ENCODE measurements at regions not wholly inside any gene's neighbourhood (a gene's known extent, or its start where the extent isn't known, plus 50 kb on each side); places are given as distances from the start of the nearest gene placed in this dataset.

- H3K4me3 ChIP-seq (ENCODE audit: low read depth in 1 of 3, low read length in 3 of 3) = no peak overlapping the region
- WGBS, 3 donors = 44 to 50% (median 47%) methylated on average over 1 of the region's 1 CpG
- FAIRE-seq (no peak), DNase-seq (no peak)
- no peaks in the 10 kb centered on the region for H3K4me1 ChIP-seq (ENCODE audit: control insufficient read depth in 3 of 3, insufficient read depth in 2 of 3, low read depth in 1 of 3, low read length in 2 of 3)
- peaks cover 0 to 6% of the 10 kb centered on the region in 2 donors for H3K9me3 ChIP-seq (ENCODE audit: control insufficient read depth in 2 of 2, insufficient read depth in 1 of 2, low read depth in 1 of 2, low read length in 1 of 2)
- H3K27ac ChIP-seq (ENCODE audit: low read depth in 1 of 3, low read length in 2 of 3) = no peak overlapping the region
- no peaks in the 10 kb centered on the region for H3K27me3 ChIP-seq (ENCODE audit: control insufficient read depth in 3 of 3, insufficient read depth in 3 of 3, low read length in 3 of 3)
- no peaks in the 10 kb centered on the region for H3K36me3 ChIP-seq (ENCODE audit: control insufficient read depth in 3 of 3, insufficient read depth in 2 of 3, low read depth in 1 of 3, low read length in 3 of 3)
Measured at GRCh38 chr13:70457474-70457873, 349.2 kb upstream of the KLHL1 start.

GRCh38 chr13:70448820-70449219, 340.6 kb upstream of the KLHL1 start:
- Histone ChIP-seq H3K9me3 (ENCODE audit: control insufficient read depth in 2 of 2, insufficient read depth in 1 of 2, low read depth in 1 of 2, low read length in 1 of 2) (no peaks in the 10 kb centered on the region), H3K27me3 (ENCODE audit: control insufficient read depth in 3 of 3, insufficient read depth in 3 of 3, low read length in 3 of 3) (no peaks in the 10 kb centered on the region), H3K4me3 (ENCODE audit: low read depth in 1 of 3, low read length in 3 of 3) (no peak overlapping the region), H3K4me1 (ENCODE audit: control insufficient read depth in 3 of 3, insufficient read depth in 2 of 3, low read depth in 1 of 3, low read length in 2 of 3) (no peaks in the 10 kb centered on the region), H3K27ac (ENCODE audit: low read depth in 1 of 3, low read length in 2 of 3) (no peak overlapping the region), H3K36me3 (ENCODE audit: control insufficient read depth in 3 of 3, insufficient read depth in 2 of 3, low read depth in 1 of 3, low read length in 3 of 3) (no peaks in the 10 kb centered on the region)
- DNase-seq (no peak), FAIRE-seq (no peak)
- WGBS, 3 donors = 82 to 91% (median 85%) methylated on average over 2 of the region's 2 CpGs

GRCh38 chr13:70432276-70432805, 324.1 kb upstream of the KLHL1 start:
- Histone ChIP-seq H3K27ac (ENCODE audit: low read depth in 1 of 3, low read length in 2 of 3) (no peak overlapping the region), H3K36me3 (ENCODE audit: control insufficient read depth in 3 of 3, insufficient read depth in 2 of 3, low read depth in 1 of 3, low read length in 3 of 3) (no peaks in the 10 kb centered on the region), H3K9me3 (ENCODE audit: control insufficient read depth in 2 of 2, insufficient read depth in 1 of 2, low read depth in 1 of 2, low read length in 1 of 2) (no peaks in the 10 kb centered on the region), H3K4me3 (ENCODE audit: low read depth in 1 of 3, low read length in 3 of 3) (no peak overlapping the region), H3K27me3 (ENCODE audit: control insufficient read depth in 3 of 3, insufficient read depth in 3 of 3, low read length in 3 of 3) (no peaks in the 10 kb centered on the region), H3K4me1 (ENCODE audit: control insufficient read depth in 3 of 3, insufficient read depth in 2 of 3, low read depth in 1 of 3, low read length in 2 of 3) (no peaks in the 10 kb centered on the region)
- WGBS, 3 donors = 59 to 75% (median 75%) methylated on average over 2 of the region's 2 CpGs
- no peak for DNase-seq
- FAIRE-seq = no peak

- FAIRE-seq (no peak), DNase-seq (no peak)
- no peak overlapping the region for H3K4me3 ChIP-seq (ENCODE audit: low read depth in 1 of 3, low read length in 3 of 3)
- no peaks in the 10 kb centered on the region for H3K4me1 ChIP-seq (ENCODE audit: control insufficient read depth in 3 of 3, insufficient read depth in 2 of 3, low read depth in 1 of 3, low read length in 2 of 3)
- H3K36me3 ChIP-seq (ENCODE audit: control insufficient read depth in 3 of 3, insufficient read depth in 2 of 3, low read depth in 1 of 3, low read length in 3 of 3) = no peaks in the 10 kb centered on the region
- no peak overlapping the region for H3K27ac ChIP-seq (ENCODE audit: low read depth in 1 of 3, low read length in 2 of 3)
- H3K9me3 ChIP-seq (ENCODE audit: control insufficient read depth in 2 of 2, insufficient read depth in 1 of 2, low read depth in 1 of 2, low read length in 1 of 2) = no peaks in the 10 kb centered on the region
- H3K27me3 ChIP-seq (ENCODE audit: control insufficient read depth in 3 of 3, insufficient read depth in 3 of 3, low read length in 3 of 3) = no peaks in the 10 kb centered on the region
Measured at GRCh38 chr13:70430256-70430655, 322.0 kb upstream of the KLHL1 start.

GRCh38 chr13:70424928-70425327, 316.7 kb upstream of the KLHL1 start:
- Histone ChIP-seq H3K27me3 (ENCODE audit: control insufficient read depth in 3 of 3, insufficient read depth in 3 of 3, low read length in 3 of 3) (no peaks in the 10 kb centered on the region), H3K4me3 (ENCODE audit: low read depth in 1 of 3, low read length in 3 of 3) (no peak overlapping the region), H3K27ac (ENCODE audit: low read depth in 1 of 3, low read length in 2 of 3) (no peak overlapping the region), H3K36me3 (ENCODE audit: control insufficient read depth in 3 of 3, insufficient read depth in 2 of 3, low read depth in 1 of 3, low read length in 3 of 3) (no peaks in the 10 kb centered on the region), H3K4me1 (ENCODE audit: control insufficient read depth in 3 of 3, insufficient read depth in 2 of 3, low read depth in 1 of 3, low read length in 2 of 3) (no peaks in the 10 kb centered on the region), H3K9me3 (ENCODE audit: control insufficient read depth in 2 of 2, insufficient read depth in 1 of 2, low read depth in 1 of 2, low read length in 1 of 2) (no peaks in the 10 kb centered on the region)
- FAIRE-seq (no peak), DNase-seq (no peak)

- Histone ChIP-seq H3K27me3 (ENCODE audit: control insufficient read depth in 3 of 3, insufficient read depth in 3 of 3, low read length in 3 of 3) (no peaks in the 10 kb centered on the region), H3K36me3 (ENCODE audit: control insufficient read depth in 3 of 3, insufficient read depth in 2 of 3, low read depth in 1 of 3, low read length in 3 of 3) (no peaks in the 10 kb centered on the region), H3K27ac (ENCODE audit: low read depth in 1 of 3, low read length in 2 of 3) (no peak overlapping the region), H3K4me3 (ENCODE audit: low read depth in 1 of 3, low read length in 3 of 3) (no peak overlapping the region), H3K9me3 (ENCODE audit: control insufficient read depth in 2 of 2, insufficient read depth in 1 of 2, low read depth in 1 of 2, low read length in 1 of 2) (no peaks in the 10 kb centered on the region), H3K4me1 (ENCODE audit: control insufficient read depth in 3 of 3, insufficient read depth in 2 of 3, low read depth in 1 of 3, low read length in 2 of 3) (no peaks in the 10 kb centered on the region)
- FAIRE-seq (no peak), DNase-seq (peak in 1 of 2 donors; percentile 7)
- 36 to 66% (median 43%) methylated on average over 7 of the region's 7 CpGs for WGBS, 3 donors
Measured at GRCh38 chr13:70424428-70424827, 316.2 kb upstream of the KLHL1 start.

- FAIRE-seq = no peak
- Histone ChIP-seq H3K4me1 (ENCODE audit: control insufficient read depth in 3 of 3, insufficient read depth in 2 of 3, low read depth in 1 of 3, low read length in 2 of 3) (peaks cover 0 to 3% (median 0%) of the 10 kb centered on the region in 3 donors), H3K9me3 (ENCODE audit: control insufficient read depth in 2 of 2, insufficient read depth in 1 of 2, low read depth in 1 of 2, low read length in 1 of 2) (no peaks in the 10 kb centered on the region), H3K4me3 (ENCODE audit: low read depth in 1 of 3, low read length in 3 of 3) (no peak overlapping the region), H3K36me3 (ENCODE audit: control insufficient read depth in 3 of 3, insufficient read depth in 2 of 3, low read depth in 1 of 3, low read length in 3 of 3) (no peaks in the 10 kb centered on the region), H3K27me3 (ENCODE audit: control insufficient read depth in 3 of 3, insufficient read depth in 3 of 3, low read length in 3 of 3) (no peaks in the 10 kb centered on the region), H3K27ac (ENCODE audit: low read depth in 1 of 3, low read length in 2 of 3) (no peak overlapping the region)
- DNase-seq = peak; percentile 69 to 77
Measured at GRCh38 chr13:70415136-70415535, 306.9 kb upstream of the KLHL1 start.

GRCh38 chr13:70408865-70409264, 300.6 kb upstream of the KLHL1 start:
- FAIRE-seq (no peak), DNase-seq (no peak)
- Histone ChIP-seq H3K36me3 (ENCODE audit: control insufficient read depth in 3 of 3, insufficient read depth in 2 of 3, low read depth in 1 of 3, low read length in 3 of 3) (no peaks in the 10 kb centered on the region), H3K9me3 (ENCODE audit: control insufficient read depth in 2 of 2, insufficient read depth in 1 of 2, low read depth in 1 of 2, low read length in 1 of 2) (no peaks in the 10 kb centered on the region), H3K27ac (ENCODE audit: low read depth in 1 of 3, low read length in 2 of 3) (no peak overlapping the region), H3K27me3 (ENCODE audit: control insufficient read depth in 3 of 3, insufficient read depth in 3 of 3, low read length in 3 of 3) (no peaks in the 10 kb centered on the region), H3K4me1 (ENCODE audit: control insufficient read depth in 3 of 3, insufficient read depth in 2 of 3, low read depth in 1 of 3, low read length in 2 of 3) (no peaks in the 10 kb centered on the region), H3K4me3 (ENCODE audit: low read depth in 1 of 3, low read length in 3 of 3) (no peak overlapping the region)
- WGBS, 3 donors = 84 to 89% (median 85%) methylated on average over 1 of the region's 1 CpG

- FAIRE-seq (no peak), DNase-seq (no peak)
- Histone ChIP-seq H3K4me1 (ENCODE audit: control insufficient read depth in 3 of 3, insufficient read depth in 2 of 3, low read depth in 1 of 3, low read length in 2 of 3) (no peaks in the 10 kb centered on the region), H3K36me3 (ENCODE audit: control insufficient read depth in 3 of 3, insufficient read depth in 2 of 3, low read depth in 1 of 3, low read length in 3 of 3) (no peaks in the 10 kb centered on the region), H3K4me3 (ENCODE audit: low read depth in 1 of 3, low read length in 3 of 3) (no peak overlapping the region), H3K9me3 (ENCODE audit: control insufficient read depth in 2 of 2, insufficient read depth in 1 of 2, low read depth in 1 of 2, low read length in 1 of 2) (no peaks in the 10 kb centered on the region), H3K27ac (ENCODE audit: low read depth in 1 of 3, low read length in 2 of 3) (no peak overlapping the region), H3K27me3 (ENCODE audit: control insufficient read depth in 3 of 3, insufficient read depth in 3 of 3, low read length in 3 of 3) (no peaks in the 10 kb centered on the region)
- WGBS, 3 donors = 74 to 89% (median 89%) methylated on average over 1 of the region's 1 CpG
Measured at GRCh38 chr13:70407486-70407885, 299.2 kb upstream of the KLHL1 start.
